ENCODE measurements at regions not wholly inside any gene's neighbourhood (a gene's known extent, or its start where the extent isn't known, plus 50 kb on each side); places are given as distances from the start of the nearest gene placed in this dataset.
"Not testable (repeated sequence)": the region's sequence is repeated elsewhere in the genome, so short reads cannot be mapped to it uniquely, and the experiment has no call there.

DNA sequence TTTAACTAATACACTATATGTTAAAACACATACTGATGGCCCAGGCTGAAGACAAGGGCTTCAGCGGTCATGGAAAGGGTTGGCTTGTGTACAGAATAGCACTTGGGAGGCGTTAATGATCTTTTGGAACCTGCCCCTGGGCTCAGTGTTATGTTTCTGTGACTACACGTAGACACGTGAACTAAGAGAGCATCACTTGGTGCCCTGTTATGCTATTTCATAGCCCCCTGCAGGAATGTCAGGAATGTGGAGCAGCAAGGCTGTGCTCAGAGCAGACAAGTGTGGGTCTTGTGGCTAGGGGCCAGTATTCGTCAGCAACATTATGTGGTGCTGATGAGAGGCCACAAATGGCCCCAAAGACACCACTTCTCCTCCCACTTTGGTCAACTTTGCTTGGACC lies 132.4 kb downstream of the MAP3K21 start:
- DNase-seq (ENCODE audit: low read depth), result no peak
- TF ChIP-seq, protein P1, sequence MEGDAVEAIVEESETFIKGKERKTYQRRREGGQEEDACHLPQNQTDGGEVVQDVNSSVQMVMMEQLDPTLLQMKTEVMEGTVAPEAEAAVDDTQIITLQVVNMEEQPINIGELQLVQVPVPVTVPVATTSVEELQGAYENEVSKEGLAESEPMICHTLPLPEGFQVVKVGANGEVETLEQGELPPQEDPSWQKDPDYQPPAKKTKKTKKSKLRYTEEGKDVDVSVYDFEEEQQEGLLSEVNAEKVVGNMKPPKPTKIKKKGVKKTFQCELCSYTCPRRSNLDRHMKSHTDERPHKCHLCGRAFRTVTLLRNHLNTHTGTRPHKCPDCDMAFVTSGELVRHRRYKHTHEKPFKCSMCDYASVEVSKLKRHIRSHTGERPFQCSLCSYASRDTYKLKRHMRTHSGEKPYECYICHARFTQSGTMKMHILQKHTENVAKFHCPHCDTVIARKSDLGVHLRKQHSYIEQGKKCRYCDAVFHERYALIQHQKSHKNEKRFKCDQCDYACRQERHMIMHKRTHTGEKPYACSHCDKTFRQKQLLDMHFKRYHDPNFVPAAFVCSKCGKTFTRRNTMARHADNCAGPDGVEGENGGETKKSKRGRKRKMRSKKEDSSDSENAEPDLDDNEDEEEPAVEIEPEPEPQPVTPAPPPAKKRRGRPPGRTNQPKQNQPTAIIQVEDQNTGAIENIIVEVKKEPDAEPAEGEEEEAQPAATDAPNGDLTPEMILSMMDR (IDR thresholded peaks at IDR 0.05; ENCODE audit: control insufficient read depth, extremely low read depth, insufficient read depth), result no peak
- H3K4me3 ChIP-seq (ENCODE audit: low read depth, low read length), result no peak overlapping the region

GRCh38 chr1:233460692-233461091 lies 133.2 kb downstream of the MAP3K21 start:
- TF ChIP-seq, protein P1 (IDR thresholded peaks at IDR 0.05; ENCODE audit: control insufficient read depth, extremely low read depth, insufficient read depth), result no peak
- DNase-seq (ENCODE audit: low read depth), result no peak
- no peak overlapping the region for H3K4me3 ChIP-seq (ENCODE audit: low read depth, low read length)

DNA sequence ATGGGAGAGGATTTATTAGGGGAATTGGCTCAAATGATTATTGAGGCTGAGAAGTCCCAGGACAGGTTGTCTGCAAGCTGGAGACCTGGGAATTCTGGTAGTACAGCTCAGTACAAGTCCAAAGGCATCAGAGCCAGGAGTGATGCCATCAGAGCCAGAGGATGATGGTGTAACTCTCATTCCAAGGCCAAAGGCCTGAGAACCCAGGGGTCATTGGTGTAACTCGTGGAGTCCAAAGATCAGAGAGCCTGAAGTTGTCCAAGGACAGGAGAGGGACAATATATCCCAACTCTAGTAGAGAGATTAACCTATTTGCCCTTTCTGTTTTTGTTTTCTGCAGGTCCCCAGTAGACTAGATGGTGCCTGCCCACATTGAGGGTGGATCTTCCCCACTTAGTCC lies 134.3 kb downstream of the MAP3K21 start:
- no peak overlapping the region for H3K4me3 ChIP-seq (ENCODE audit: low read depth, low read length)
- DNase-seq (ENCODE audit: low read depth), result no peak
- TF ChIP-seq, protein P1 (IDR thresholded peaks at IDR 0.05; ENCODE audit: control insufficient read depth, extremely low read depth, insufficient read depth), result no peak

GRCh38 chr1:233463333-233463732 lies 135.8 kb downstream of the MAP3K21 start:
- no peak overlapping the region for H3K4me3 ChIP-seq (ENCODE audit: low read depth, low read length)
- TF ChIP-seq, protein P1 (IDR thresholded peaks at IDR 0.05; ENCODE audit: control insufficient read depth, extremely low read depth, insufficient read depth), result no peak
- DNase-seq (ENCODE audit: low read depth), result no peak

- no peak for DNase-seq (ENCODE audit: low read depth)
- no peak overlapping the region for H3K4me3 ChIP-seq (ENCODE audit: low read depth, low read length)
- TF ChIP-seq, protein P1 (IDR thresholded peaks at IDR 0.05; ENCODE audit: control insufficient read depth, extremely low read depth, insufficient read depth), result no peak
These were observed 138.3 kb downstream of the MAP3K21 start for GRCh38 chr1:233465745-233466343.

DNA sequence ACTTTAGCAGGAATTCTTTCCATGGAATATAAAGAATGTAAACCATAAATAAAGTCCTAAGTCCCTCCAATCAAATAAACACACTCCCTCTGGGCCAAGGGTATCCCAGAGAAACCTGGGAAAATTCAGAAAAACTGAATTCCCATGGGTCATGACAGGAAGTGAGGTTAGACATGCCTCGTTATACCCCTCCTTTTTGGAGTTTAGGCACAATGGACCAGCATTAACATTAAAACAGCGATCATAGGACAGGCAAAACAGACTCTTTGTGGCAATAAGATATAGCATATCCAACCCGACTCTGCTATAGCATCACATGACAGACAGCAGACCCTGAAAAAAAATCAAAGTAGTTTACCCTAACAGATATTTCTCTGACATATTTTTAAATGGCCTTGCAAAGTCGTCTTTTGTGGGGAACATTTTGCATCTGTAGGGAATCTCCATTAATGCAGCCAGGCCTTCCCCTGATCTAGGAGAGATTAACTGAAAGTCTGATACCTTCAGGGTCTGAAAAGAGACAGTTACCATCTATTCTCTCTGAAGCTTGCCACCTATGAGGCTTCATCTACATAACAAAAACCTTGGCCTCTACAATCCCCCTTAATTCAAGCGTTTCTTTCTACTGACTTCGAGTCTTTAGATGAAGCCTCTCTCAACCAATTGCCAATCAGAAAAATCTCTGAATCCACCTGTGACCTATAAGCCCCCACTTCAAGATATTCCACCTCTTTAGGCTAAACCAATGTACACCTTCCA lies 143.0 kb upstream of the KCNK1 start:
- TF ChIP-seq, protein P1 (IDR thresholded peaks at IDR 0.05; ENCODE audit: control insufficient read depth, extremely low read depth, insufficient read depth), result no peak
- DNase-seq (ENCODE audit: low read depth), result no peak
- H3K4me3 ChIP-seq (ENCODE audit: low read depth, low read length), result no peak overlapping the region

- not testable (repeated sequence) for H3K4me3 ChIP-seq (ENCODE audit: low read depth, low read length); DNase-seq (ENCODE audit: low read depth)
These were observed 142.1 kb upstream of the KCNK1 start for GRCh38 chr1:233471851-233472250.

GRCh38 chr1:233472796-233473195 lies 141.1 kb upstream of the KCNK1 start:
- not testable (repeated sequence) for DNase-seq (ENCODE audit: low read depth); H3K4me3 ChIP-seq (ENCODE audit: low read depth, low read length)
